Right atrium auricular region (tissue), 2 donors: ENCODE measurements at regions not wholly inside any gene's neighbourhood (a gene's known extent, or its start where the extent isn't known, plus 50 kb on each side); places are given as distances from the start of the nearest gene placed in this dataset.

Experiments used
- DNase-seq: peaks from one replicate; pipeline ENCODE4 v3.0.0-alpha.2; 2019; ENCODE audit warnings: low spot score
- H3K27ac ChIP-seq, 2 donors: fragments of 200-600 bp; sonication (generic); 1 replicate in 1 of 2; 2 replicates in 1 of 2; pipeline ENCODE4 v1.5.1; 2016 to 2019
- H3K27me3 ChIP-seq, 2 donors: fragments of 200-600 bp; sonication (generic); one replicate each; pipeline versions ENCODE4 v1.5.1 to v1.6.0; 2017 to 2019
- H3K36me3 ChIP-seq: fragments of 200-600 bp; sonication (generic); one replicate; pipeline ENCODE4 v1.5.1; 2016
- H3K4me1 ChIP-seq, 2 donors: fragments of 200-600 bp; sonication (generic); one replicate each; pipeline versions ENCODE4 v1.5.1 to v1.6.0; 2017 to 2019
- H3K4me3 ChIP-seq, 2 donors: fragments of 200-600 bp; sonication (generic); 1 replicate in 1 of 2; 2 replicates in 1 of 2; pipeline ENCODE4 v1.5.1; 2017 to 2019; ENCODE audit warnings: mild to moderate bottlenecking in 1 of 2, moderate library complexity in 1 of 2
- H3K9me3 ChIP-seq, 2 donors: fragments of 200-600 bp; sonication (generic); one replicate each; pipeline ENCODE4 v1.5.1; 2019
- CTCF ChIP-seq, 2 donors: fragments of 200-600 bp; sonication (generic); IDR thresholded peaks; one replicate each; pipeline ENCODE4 v1.5.1; 2019; ENCODE audit warnings: antibody characterized with exemption in 2 of 2

- no peaks in the 10 kb centered on the region for H3K4me1 ChIP-seq
- no peak overlapping the region for H3K4me3 ChIP-seq
- no peak for TF ChIP-seq CTCF (IDR thresholded peaks at IDR 0.05)
- H3K27me3 ChIP-seq = no peaks in the 10 kb centered on the region
- H3K9me3 ChIP-seq = peaks cover 0 to 21% of the 10 kb centered on the region in 2 donors
- H3K27ac ChIP-seq = no peak overlapping the region
- no peak for DNase-seq
- no peaks in the 10 kb centered on the region for H3K36me3 ChIP-seq
Observed at GRCh38 chr3:144942093-144942837, 970.6 kb downstream of the DIPK2A start.

GRCh38 chr3:144942838-144943197 is 971.2 kb downstream of the DIPK2A start:
- TF ChIP-seq CTCF (IDR thresholded peaks at IDR 0.05) = no peak
- no peak for DNase-seq
- Histone ChIP-seq H3K27me3 (no peaks in the 10 kb centered on the region), H3K4me1 (no peaks in the 10 kb centered on the region), H3K27ac (no peak overlapping the region), H3K36me3 (no peaks in the 10 kb centered on the region), H3K9me3 (peaks cover 0 to 21% of the 10 kb centered on the region in 2 donors), H3K4me3 (no peak overlapping the region)

GRCh38 chr3:144947895-144948294 is 976.3 kb downstream of the DIPK2A start:
- H3K36me3 ChIP-seq = no peaks in the 10 kb centered on the region
- H3K27ac ChIP-seq = no peak overlapping the region
- DNase-seq = no peak
- H3K27me3 ChIP-seq = no peaks in the 10 kb centered on the region
- no peak overlapping the region for H3K4me3 ChIP-seq
- H3K9me3 ChIP-seq = peaks cover 0 to 26% of the 10 kb centered on the region in 2 donors
- no peak for TF ChIP-seq CTCF (IDR thresholded peaks at IDR 0.05)
- no peaks in the 10 kb centered on the region for H3K4me1 ChIP-seq

- Histone ChIP-seq H3K36me3 (no peaks in the 10 kb centered on the region), H3K27ac (no peak overlapping the region), H3K27me3 (no peaks in the 10 kb centered on the region), H3K4me1 (no peaks in the 10 kb centered on the region), H3K4me3 (no peak overlapping the region), H3K9me3 (peaks cover 0 to 26% of the 10 kb centered on the region in 2 donors)
- TF ChIP-seq CTCF (IDR thresholded peaks at IDR 0.05) = no peak
- no peak for DNase-seq
Observed at GRCh38 chr3:144948711-144949110, 977.1 kb downstream of the DIPK2A start.

- Histone ChIP-seq H3K4me1 (no peaks in the 10 kb centered on the region), H3K9me3 (peaks cover 0 to 5% of the 10 kb centered on the region in 2 donors), H3K27ac (no peak overlapping the region), H3K27me3 (no peaks in the 10 kb centered on the region), H3K4me3 (no peak overlapping the region), H3K36me3 (no peaks in the 10 kb centered on the region)
- TF ChIP-seq CTCF (IDR thresholded peaks at IDR 0.05) = no peak
- no peak for DNase-seq
Observed at GRCh38 chr3:144953959-144954358, 982.3 kb downstream of the DIPK2A start.
